ENCODE measurements at regions not wholly inside any gene's neighbourhood (a gene's known extent, or its start where the extent isn't known, plus 50 kb on each side); places are given as distances from the start of the nearest gene placed in this dataset.

DNA sequence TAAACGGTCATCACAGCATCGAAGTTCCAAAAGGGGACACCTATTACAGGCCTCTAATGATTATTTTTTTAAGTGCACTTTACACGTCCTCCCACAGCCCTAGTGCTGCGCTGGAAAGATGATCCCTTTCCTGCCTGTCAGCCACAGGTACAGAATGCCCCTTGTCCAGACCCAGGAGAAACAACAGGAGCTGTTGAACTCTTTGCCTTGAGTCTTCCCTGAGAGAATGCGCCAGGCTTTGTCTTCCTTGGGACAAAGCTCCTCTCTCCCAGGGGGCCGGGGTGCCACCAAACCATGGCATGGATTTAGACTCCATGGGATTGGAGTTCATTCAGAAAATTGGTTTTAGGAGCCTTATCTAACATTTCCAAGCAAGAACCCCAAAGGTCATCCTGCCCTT lies 319.0 kb upstream of the SOX11 start:
- Histone ChIP-seq H3K4me1 (no peaks in the 10 kb centered on the region), H3K27ac (no peak overlapping the region), H3K9me3 (no peaks in the 10 kb centered on the region), H3K36me3 (ENCODE audit: low read depth, missing control alignments) (no peaks in the 10 kb centered on the region), H3K4me3 (no peak overlapping the region), H3K27me3 (no peaks in the 10 kb centered on the region)
- intact Hi-C loops (cut with DNase I; ENCODE audit: low total_unique reads), result no loop called here
- peak; percentile 21 for DNase-seq
- TF ChIP-seq POLR2A (IDR thresholded peaks at IDR 0.05), result no peak
- TF ChIP-seq, protein P1, sequence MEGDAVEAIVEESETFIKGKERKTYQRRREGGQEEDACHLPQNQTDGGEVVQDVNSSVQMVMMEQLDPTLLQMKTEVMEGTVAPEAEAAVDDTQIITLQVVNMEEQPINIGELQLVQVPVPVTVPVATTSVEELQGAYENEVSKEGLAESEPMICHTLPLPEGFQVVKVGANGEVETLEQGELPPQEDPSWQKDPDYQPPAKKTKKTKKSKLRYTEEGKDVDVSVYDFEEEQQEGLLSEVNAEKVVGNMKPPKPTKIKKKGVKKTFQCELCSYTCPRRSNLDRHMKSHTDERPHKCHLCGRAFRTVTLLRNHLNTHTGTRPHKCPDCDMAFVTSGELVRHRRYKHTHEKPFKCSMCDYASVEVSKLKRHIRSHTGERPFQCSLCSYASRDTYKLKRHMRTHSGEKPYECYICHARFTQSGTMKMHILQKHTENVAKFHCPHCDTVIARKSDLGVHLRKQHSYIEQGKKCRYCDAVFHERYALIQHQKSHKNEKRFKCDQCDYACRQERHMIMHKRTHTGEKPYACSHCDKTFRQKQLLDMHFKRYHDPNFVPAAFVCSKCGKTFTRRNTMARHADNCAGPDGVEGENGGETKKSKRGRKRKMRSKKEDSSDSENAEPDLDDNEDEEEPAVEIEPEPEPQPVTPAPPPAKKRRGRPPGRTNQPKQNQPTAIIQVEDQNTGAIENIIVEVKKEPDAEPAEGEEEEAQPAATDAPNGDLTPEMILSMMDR (IDR thresholded peaks at IDR 0.05), result no peak
- 48 to 53% methylated on average over 6 of the region's 6 CpGs for WGBS, 2 donors

DNA sequence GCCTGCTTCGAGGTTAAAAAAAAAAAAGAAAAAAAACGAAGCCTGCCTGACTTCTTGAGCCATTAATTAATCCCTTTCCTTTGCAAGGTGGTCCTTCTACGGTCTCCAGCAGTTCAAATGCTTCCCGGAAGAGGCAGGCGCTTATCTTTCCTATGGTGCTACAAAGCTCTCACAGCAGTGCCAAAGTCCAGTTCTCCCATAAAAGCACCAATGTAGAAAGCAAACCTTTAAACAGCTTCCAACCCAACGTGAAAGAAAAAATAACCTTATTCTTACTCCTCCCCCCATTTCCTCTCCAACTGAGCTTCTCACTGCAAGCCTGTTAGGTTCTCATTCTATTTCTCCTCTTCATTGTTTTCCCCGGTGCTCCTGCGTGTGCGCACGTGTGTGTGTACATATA lies 317.4 kb upstream of the SOX11 start:
- TF ChIP-seq, protein P1 (IDR thresholded peaks at IDR 0.05), result no peak
- no peak for TF ChIP-seq POLR2A (IDR thresholded peaks at IDR 0.05)
- Histone ChIP-seq H3K4me1 (no peaks in the 10 kb centered on the region), H3K27me3 (no peaks in the 10 kb centered on the region), H3K9me3 (no peaks in the 10 kb centered on the region), H3K4me3 (no peak overlapping the region), H3K36me3 (ENCODE audit: low read depth, missing control alignments) (no peaks in the 10 kb centered on the region), H3K27ac (no peak overlapping the region)
- WGBS, 2 donors, result 54 to 56% methylated on average over 10 of the region's 10 CpGs
- intact Hi-C loops (cut with DNase I; ENCODE audit: low total_unique reads), result no loop called here
- no peak for DNase-seq

DNA sequence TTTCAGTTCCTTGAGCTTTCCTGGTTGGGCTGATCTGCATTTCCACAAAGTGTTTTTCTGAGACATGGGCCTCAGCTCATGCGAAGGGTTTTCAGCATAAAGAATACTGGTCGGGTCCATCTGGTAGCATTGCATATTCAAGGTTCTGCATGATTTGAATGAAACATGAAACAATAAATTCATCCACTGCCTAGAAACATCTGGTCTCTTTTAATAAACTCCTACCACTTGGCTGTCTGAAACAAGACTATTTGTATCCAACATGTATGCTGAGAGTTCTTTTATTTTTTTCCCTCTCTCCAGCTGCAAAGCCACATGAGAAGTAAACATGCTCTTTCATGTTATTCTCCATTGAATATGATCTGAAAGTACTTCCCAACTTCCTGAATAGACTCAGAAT lies 314.9 kb upstream of the SOX11 start:
- no peak overlapping the region for H3K4me3 ChIP-seq
- DNase-seq, result no peak
- intact Hi-C loops (cut with DNase I; ENCODE audit: low total_unique reads), result no loop called here

DNA sequence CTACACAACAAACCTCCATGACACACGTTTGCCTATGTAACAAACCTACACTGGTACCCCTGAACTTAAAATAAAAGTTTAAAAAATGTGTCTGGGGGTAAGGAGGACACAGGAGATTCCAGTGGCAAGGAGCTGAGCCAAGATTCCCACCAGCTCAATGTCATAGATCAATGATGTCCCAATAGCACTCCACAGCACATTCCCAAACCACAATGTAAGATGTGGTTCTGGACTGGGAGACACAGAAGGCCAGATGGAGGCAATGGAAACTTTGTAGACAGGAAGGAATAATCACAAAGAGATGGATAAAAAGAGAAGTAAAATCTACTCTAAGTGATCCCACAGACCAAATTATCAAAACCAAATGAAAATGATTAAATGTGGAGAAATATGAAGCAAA lies 312.4 kb upstream of the SOX11 start:
- H3K4me1 ChIP-seq, result no peaks in the 10 kb centered on the region
- no peaks in the 10 kb centered on the region for H3K27me3 ChIP-seq
- intact Hi-C loops (cut with DNase I; ENCODE audit: low total_unique reads), result no loop called here
- no peak overlapping the region for H3K4me3 ChIP-seq
- DNase-seq, result no peak
- 88% methylated on average over 1 of the region's 1 CpG for WGBS, 2 donors
- H3K9me3 ChIP-seq, result no peaks in the 10 kb centered on the region
- H3K36me3 ChIP-seq (ENCODE audit: low read depth, missing control alignments), result no peaks in the 10 kb centered on the region
- H3K27ac ChIP-seq, result no peak overlapping the region
- no peak for TF ChIP-seq POLR2A (IDR thresholded peaks at IDR 0.05)
- TF ChIP-seq, protein P1 (IDR thresholded peaks at IDR 0.05), result no peak

More for the DNA sequence above, 314.9 kb upstream of the SOX11 start:
- H3K36me3 ChIP-seq (ENCODE audit: low read depth, missing control alignments), result no peaks in the 10 kb centered on the region
- H3K27me3 ChIP-seq, result no peaks in the 10 kb centered on the region
- no peak overlapping the region for H3K27ac ChIP-seq
- no peaks in the 10 kb centered on the region for H3K9me3 ChIP-seq
- H3K4me1 ChIP-seq, result no peaks in the 10 kb centered on the region
- no peak for TF ChIP-seq POLR2A (IDR thresholded peaks at IDR 0.05)
- TF ChIP-seq, protein P1 (IDR thresholded peaks at IDR 0.05), result no peak
- 73 to 74% methylated on average over 2 of the region's 2 CpGs for WGBS, 2 donors

DNA sequence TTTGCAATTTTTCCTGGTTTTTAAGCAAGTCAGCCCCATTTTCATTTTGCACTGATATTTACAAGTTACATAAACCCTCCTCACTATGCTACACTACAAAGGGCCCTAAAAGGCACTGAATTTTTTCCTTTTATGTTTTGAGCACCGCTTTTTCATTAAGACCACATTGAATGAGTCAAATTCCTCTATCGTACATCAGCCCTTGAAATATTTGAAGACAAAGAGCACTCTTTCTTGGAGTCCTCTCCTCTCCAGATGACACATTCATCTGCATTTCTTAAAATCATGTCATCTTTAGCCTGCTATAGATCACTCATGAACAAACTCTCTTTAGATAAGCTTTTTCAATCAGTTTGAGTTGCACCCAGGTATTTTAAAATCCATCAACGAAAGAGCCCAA lies 306.6 kb upstream of the SOX11 start:
- Histone ChIP-seq H3K4me3 (no peak overlapping the region), H3K27ac (no peak overlapping the region), H3K36me3 (ENCODE audit: low read depth, missing control alignments) (no peaks in the 10 kb centered on the region), H3K27me3 (no peaks in the 10 kb centered on the region), H3K9me3 (no peaks in the 10 kb centered on the region), H3K4me1 (no peaks in the 10 kb centered on the region)
- intact Hi-C loops (cut with DNase I; ENCODE audit: low total_unique reads), result no loop called here
- no peak for DNase-seq
- WGBS, 2 donors, result 94 to 96% methylated on average over 3 of the region's 3 CpGs
- no peak for TF ChIP-seq POLR2A (IDR thresholded peaks at IDR 0.05)
- TF ChIP-seq, protein P1 (IDR thresholded peaks at IDR 0.05), result no peak
